Trophoblast cell (in vitro differentiated cells and primary cell): ENCODE measurements at regions not wholly inside any gene's neighbourhood (a gene's known extent, or its start where the extent isn't known, plus 50 kb on each side); places are given as distances from the start of the nearest gene placed in this dataset.

Experiments used
- DNase-seq, 2 donors: peaks; one replicate each; pipeline ENCODE4 v3.0.0-alpha.2; 2016
- H2AFZ ChIP-seq: 2 replicates; pipeline ENCODE4 v1.6.1; 2013; ENCODE audit warnings: low read length, moderate library complexity, mild to moderate bottlenecking; ENCODE audit not compliant: insufficient read depth, poor library complexity
- H2AK5ac ChIP-seq: 2 replicates; pipeline ENCODE4 v1.6.1; 2013; ENCODE audit warnings: mild to moderate bottlenecking, low read length
- H2BK120ac ChIP-seq: 2 replicates; pipeline ENCODE4 v1.6.1; 2013; ENCODE audit warnings: low read length, mild to moderate bottlenecking, moderate library complexity; ENCODE audit not compliant: insufficient read depth, poor library complexity
- H2BK12ac ChIP-seq: 2 replicates; pipeline ENCODE4 v1.6.1; 2013; ENCODE audit warnings: mild to moderate bottlenecking, low read length, moderate library complexity
- H2BK5ac ChIP-seq: 2 replicates; pipeline ENCODE4 v1.6.1; 2013; ENCODE audit warnings: low read length, low read depth, moderate library complexity, mild to moderate bottlenecking; ENCODE audit not compliant: poor library complexity
- H3K14ac ChIP-seq: 2 replicates; pipeline ENCODE4 v1.6.1; 2013; ENCODE audit warnings: mild to moderate bottlenecking, low read length
- H3K18ac ChIP-seq: 2 replicates; pipeline ENCODE4 v1.6.1; 2013; ENCODE audit warnings: mild to moderate bottlenecking, low read length
- H3K23ac ChIP-seq: 2 replicates; pipeline ENCODE4 v1.6.1; 2013; ENCODE audit warnings: low read length
- H3K27ac ChIP-seq: 2 replicates; pipeline ENCODE4 v1.5.1; 2013; ENCODE audit warnings: low read depth, mild to moderate bottlenecking, inconsistent platforms, low read length, moderate library complexity
- H3K27me3 ChIP-seq: 2 replicates; pipeline ENCODE4 v1.6.1; 2013; ENCODE audit warnings: inconsistent platforms, mild to moderate bottlenecking, low read length, moderate library complexity; ENCODE audit not compliant: insufficient read depth
- H3K36me3 ChIP-seq, 2 experiments: 1 replicate in 1 of 2; 2 replicates in 1 of 2; pipeline ENCODE4 v1.6.1; 2013; ENCODE audit warnings: low read length in 2 of 2, mild to moderate bottlenecking in 2 of 2, moderate library complexity in 1 of 2; ENCODE audit not compliant: insufficient read depth in 2 of 2, control insufficient read depth in 1 of 2
- H3K4ac ChIP-seq: 2 replicates; pipeline ENCODE4 v1.6.1; 2013; ENCODE audit warnings: low read depth, mild to moderate bottlenecking, low read length, moderate library complexity
- H3K4me1 ChIP-seq, 2 experiments: 1 replicate in 1 of 2; 2 replicates in 1 of 2; pipeline ENCODE4 v1.6.1; 2013; ENCODE audit warnings: low read length in 2 of 2, mild to moderate bottlenecking in 2 of 2, moderate library complexity in 1 of 2; ENCODE audit not compliant: insufficient read depth in 2 of 2, control insufficient read depth in 1 of 2
- H3K4me2 ChIP-seq: 2 replicates; pipeline ENCODE4 v1.6.1; 2013; ENCODE audit warnings: inconsistent platforms, mild to moderate bottlenecking, low read length, moderate library complexity
- H3K4me3 ChIP-seq: 2 replicates; pipeline ENCODE4 v1.5.1; 2013; ENCODE audit warnings: mild to moderate bottlenecking, low read depth, low read length, inconsistent platforms
- H3K79me1 ChIP-seq: one replicate; pipeline ENCODE4 v1.6.1; 2013; ENCODE audit warnings: low read length
- H3K79me2 ChIP-seq: 2 replicates; pipeline ENCODE4 v1.6.1; 2013; ENCODE audit warnings: low read length, mild to moderate bottlenecking; ENCODE audit not compliant: control insufficient read depth, insufficient read depth, poor library complexity
- H3K9ac ChIP-seq: 2 replicates; pipeline ENCODE4 v1.6.1; 2013; ENCODE audit warnings: mild to moderate bottlenecking, low read length
- H3K9me3 ChIP-seq: 2 replicates; pipeline ENCODE4 v1.6.1; 2013; ENCODE audit warnings: low read depth, mild to moderate bottlenecking, control low read depth, inconsistent platforms, low read length; ENCODE audit not compliant: insufficient read depth
- H4K12ac ChIP-seq: 2 replicates; pipeline ENCODE4 v1.6.1; 2013; ENCODE audit warnings: low read depth, mild to moderate bottlenecking, low read length, moderate library complexity
- H4K8ac ChIP-seq: 2 replicates; pipeline ENCODE4 v1.6.1; 2013; ENCODE audit warnings: low read depth, mild to moderate bottlenecking, low read length, moderate library complexity
- H4K91ac ChIP-seq: one replicate; pipeline ENCODE4 v1.6.1; 2013; ENCODE audit warnings: low read depth, mild to moderate bottlenecking, low read length, moderate library complexity
- WGBS: extraction: QIAGEN DNeasy Blood & Tissue Kit; methylation state at CpG from one replicate; pipeline ENCODE4 v1.1.7; 2013; ENCODE audit warnings: missing lambda C conversion rate; ENCODE audit not compliant: insufficient read length, insufficient coverage; ENCODE audit errors: extremely low coverage; 5-methylcytosine and 5-hydroxymethylcytosine counted together

DNA sequence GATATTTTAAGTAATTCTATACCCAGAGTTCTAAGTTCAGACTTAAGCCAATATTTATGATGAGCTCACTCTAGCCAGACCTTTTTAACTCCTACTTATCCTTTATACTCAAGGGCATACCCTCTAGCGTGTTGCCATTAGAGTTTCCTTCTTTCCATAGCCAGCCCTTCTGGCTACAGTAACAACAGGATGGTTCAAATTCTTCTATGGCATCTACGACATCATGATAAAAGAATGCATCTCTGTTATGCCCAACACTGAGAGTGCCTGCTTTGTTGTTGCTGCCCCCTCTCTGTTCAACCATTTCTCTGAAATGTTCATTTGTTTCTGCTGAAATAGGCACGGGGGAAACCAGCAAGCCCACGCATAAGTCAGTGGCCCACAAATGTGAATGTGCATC is 104.5 kb downstream of the UBE2NL start:
- H3K4me3 ChIP-seq: no peak overlapping the region
- H4K91ac ChIP-seq: no peak overlapping the region
- H3K14ac ChIP-seq: no peak overlapping the region
- H3K9me3 ChIP-seq: no peaks in the 10 kb centered on the region
- H3K79me2 ChIP-seq: no peaks in the 10 kb centered on the region
- no peaks in the 10 kb centered on the region for H3K36me3 ChIP-seq
- no peak overlapping the region for H3K4ac ChIP-seq
- no peak overlapping the region for H3K23ac ChIP-seq
- no peak overlapping the region for H3K27ac ChIP-seq
- H3K18ac ChIP-seq: no peak overlapping the region
- no peak for DNase-seq
- no peak overlapping the region for H4K12ac ChIP-seq
- H4K8ac ChIP-seq: no peak overlapping the region
- H2BK12ac ChIP-seq: no peak overlapping the region
- no peak overlapping the region for H2BK120ac ChIP-seq
- H3K4me2 ChIP-seq: no peak overlapping the region
- H2AFZ ChIP-seq: no peak overlapping the region
- H2AK5ac ChIP-seq: no peak overlapping the region
- H3K79me1 ChIP-seq: no peaks in the 10 kb centered on the region
- H3K27me3 ChIP-seq: no peaks in the 10 kb centered on the region
- peaks cover 0 to 2% of the 10 kb centered on the region in 2 experiments for H3K4me1 ChIP-seq
- no peak overlapping the region for H3K9ac ChIP-seq
- WGBS: no CpG with 5 or more reads among the region's 4 CpGs
- no peak overlapping the region for H2BK5ac ChIP-seq

DNA sequence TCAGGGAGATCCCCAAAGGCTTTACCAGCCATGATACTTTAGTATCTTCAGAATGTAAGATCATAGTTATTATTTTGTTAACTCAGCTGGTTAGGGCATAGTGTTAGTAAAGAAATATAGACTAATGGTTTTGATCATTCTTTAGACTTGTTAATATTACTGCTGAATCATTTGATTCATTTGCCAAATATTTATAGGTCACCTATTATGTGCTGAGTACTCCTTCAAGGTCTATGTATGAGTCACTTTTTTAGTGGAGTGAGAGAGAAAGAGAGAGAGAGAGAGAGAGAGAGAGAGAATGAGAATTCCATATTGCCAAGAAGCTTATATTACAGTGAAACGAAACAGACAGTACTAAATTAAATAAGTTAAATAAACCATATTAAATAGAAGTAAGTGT is 110.3 kb downstream of the UBE2NL start:
- Histone ChIP-seq H3K36me3 (no peaks in the 10 kb centered on the region), H3K4me3 (no peak overlapping the region), H3K9me3 (no peaks in the 10 kb centered on the region), H3K27ac (no peak overlapping the region), H2BK5ac (no peak overlapping the region), H3K79me2 (no peaks in the 10 kb centered on the region), H2BK12ac (no peak overlapping the region), H4K8ac (no peak overlapping the region), H4K91ac (no peak overlapping the region), H3K4ac (no peak overlapping the region), H2AK5ac (no peak overlapping the region), H4K12ac (no peak overlapping the region), H3K9ac (no peak overlapping the region), H2AFZ (no peak overlapping the region), H3K23ac (no peak overlapping the region), H3K27me3 (no peaks in the 10 kb centered on the region), H3K14ac (no peak overlapping the region), H3K4me2 (no peak overlapping the region), H3K4me1 (no peaks in the 10 kb centered on the region), H3K18ac (no peak overlapping the region), H3K79me1 (no peaks in the 10 kb centered on the region), H2BK120ac (no peak overlapping the region)
- no peak for DNase-seq
- WGBS: no CpG with 5 or more reads among the region's 1 CpG

- Histone ChIP-seq H2AK5ac (no peak overlapping the region), H3K4ac (no peak overlapping the region), H3K79me2 (no peaks in the 10 kb centered on the region), H2AFZ (no peak overlapping the region), H4K8ac (no peak overlapping the region), H2BK120ac (no peak overlapping the region), H3K36me3 (no peaks in the 10 kb centered on the region), H2BK12ac (no peak overlapping the region), H3K23ac (no peak overlapping the region), H4K91ac (no peak overlapping the region), H3K27ac (no peak overlapping the region), H3K4me2 (no peak overlapping the region), H3K79me1 (no peaks in the 10 kb centered on the region), H3K9ac (no peak overlapping the region), H3K14ac (no peak overlapping the region), H3K4me1 (no peaks in the 10 kb centered on the region), H3K27me3 (no peaks in the 10 kb centered on the region), H3K4me3 (no peak overlapping the region), H4K12ac (no peak overlapping the region), H2BK5ac (no peak overlapping the region), H3K18ac (no peak overlapping the region), H3K9me3 (no peaks in the 10 kb centered on the region)
- DNase-seq: no peak
- no CpG with 5 or more reads among the region's 6 CpGs for WGBS
Measured at GRCh38 chrX:143998261-143998660, 114.4 kb downstream of the UBE2NL start.

DNA sequence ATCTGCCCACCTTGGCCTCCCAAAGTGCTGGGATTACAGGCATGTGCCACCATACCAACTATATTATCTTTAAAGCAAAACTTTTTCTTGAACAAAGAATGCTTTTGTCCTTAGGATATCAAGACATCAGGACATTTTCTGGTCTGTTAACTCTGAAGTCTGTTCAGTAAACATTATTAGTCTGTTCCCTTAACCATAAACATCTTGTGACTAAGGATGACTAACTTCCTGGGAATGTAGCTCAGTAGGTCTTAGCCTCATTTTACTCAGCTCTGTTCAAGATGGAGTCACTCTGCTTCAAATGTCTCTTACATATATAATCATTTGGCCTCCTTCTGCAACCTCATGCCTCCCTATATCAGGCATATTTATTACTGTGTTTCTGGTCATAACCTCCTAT is 122.9 kb downstream of the UBE2NL start:
- H3K36me3 ChIP-seq: peaks cover 0 to 2% of the 10 kb centered on the region in 2 experiments
- no peak overlapping the region for H3K18ac ChIP-seq
- H2AFZ ChIP-seq: no peak overlapping the region
- H3K4ac ChIP-seq: no peak overlapping the region
- no peaks in the 10 kb centered on the region for H3K27me3 ChIP-seq
- H3K9ac ChIP-seq: no peak overlapping the region
- H3K23ac ChIP-seq: no peak overlapping the region
- no peaks in the 10 kb centered on the region for H3K79me1 ChIP-seq
- peaks cover 3% of the 10 kb centered on the region for H3K9me3 ChIP-seq
- no peak overlapping the region for H2BK120ac ChIP-seq
- H4K91ac ChIP-seq: peak overlapping the region; percentile 68
- H3K27ac ChIP-seq: peak overlapping the region; percentile 53
- H3K4me1 ChIP-seq: peaks cover 0 to 2% of the 10 kb centered on the region in 2 experiments
- H2BK5ac ChIP-seq: no peak overlapping the region
- no peak overlapping the region for H4K8ac ChIP-seq
- H3K14ac ChIP-seq: no peak overlapping the region
- H3K79me2 ChIP-seq: no peaks in the 10 kb centered on the region
- no peak overlapping the region for H2BK12ac ChIP-seq
- no peak overlapping the region for H4K12ac ChIP-seq
- H3K4me3 ChIP-seq: no peak overlapping the region
- no peak overlapping the region for H2AK5ac ChIP-seq
- DNase-seq: peak in 1 of 2 donors; percentile 37
- no peak overlapping the region for H3K4me2 ChIP-seq
